Fibroblast of lung (primary cell): ENCODE measurements at regions not wholly inside any gene's neighbourhood (a gene's known extent, or its start where the extent isn't known, plus 50 kb on each side); places are given as distances from the start of the nearest gene placed in this dataset.

Experiments
- CTCF ChIP-seq, 2 donors: IDR thresholded peaks in 1 of 2; conservative IDR thresholded peaks in 1 of 2; 1 replicate in 1 of 2; 2 replicates in 1 of 2; pipeline ENCODE4 v1.5.1; 2011 to 2012; ENCODE audit warnings: low read length in 2 of 2, control low read depth in 1 of 2, inconsistent platforms in 1 of 2, low read depth in 1 of 2, mild to moderate bottlenecking in 1 of 2
- EZH2 ChIP-seq: IDR thresholded peaks from 2 replicates; pipeline ENCODE4 v1.5.1; 2012; ENCODE audit warnings: low read length, control low read depth, mild to moderate bottlenecking; ENCODE audit errors: missing control alignments

GRCh38 chr3:66672830-66673229 lies 172.0 kb upstream of the LRIG1 start:
- TF ChIP-seq CTCF (conservative IDR thresholded peaks at IDR 0.05 in 1 of 2, IDR thresholded peaks at IDR 0.05 in 1 of 2; ENCODE audit: low read depth in 1 of 2, low read length in 2 of 2) (no peak), EZH2 (no peak)
